Chondrocyte (in vitro differentiated cells): ENCODE measurements at regions not wholly inside any gene's neighbourhood (a gene's known extent, or its start where the extent isn't known, plus 50 kb on each side); places are given as distances from the start of the nearest gene placed in this dataset.

ENCODE experiments used
- DNase-seq: peaks from one replicate; pipeline ENCODE4 v3.0.0; 2021; ENCODE audit warnings: mixed read lengths, low spot score
- H3K27ac Mint-ChIP-seq: one replicate; pipeline ENCODE4 v1.8.0; 2021; ENCODE audit warnings: mild to moderate bottlenecking, moderate library complexity, mixed read lengths; ENCODE audit not compliant: unreplicated experiment
- H3K27me3 Mint-ChIP-seq: 2 replicates; pipeline ENCODE4 v1.8.0; 2021; ENCODE audit warnings: low read depth, mixed read lengths
- H3K36me3 Mint-ChIP-seq: 2 replicates; pipeline ENCODE4 v1.8.0; 2021; ENCODE audit warnings: low read depth, mixed read lengths
- H3K4me1 Mint-ChIP-seq: 2 replicates; pipeline ENCODE4 v1.8.0; 2021; ENCODE audit warnings: low read depth, mild to moderate bottlenecking, mixed read lengths
- H3K4me3 Mint-ChIP-seq: one replicate; pipeline ENCODE4 v1.8.0; 2021; ENCODE audit warnings: mild to moderate bottlenecking, moderate library complexity, mixed read lengths; ENCODE audit not compliant: unreplicated experiment
- H3K9me3 Mint-ChIP-seq: 2 replicates; pipeline ENCODE4 v1.8.0; 2021; ENCODE audit warnings: low read depth, mixed read lengths
- TF ChIP-seq, protein P1 (sequence below): fragments of 200-600 bp; sonication (generic); IDR thresholded peaks from 2 replicates; pipeline ENCODE4 v1.5.0; 2021; ENCODE audit warnings: antibody characterized with exemption, mild to moderate bottlenecking, moderate library complexity

DNA sequence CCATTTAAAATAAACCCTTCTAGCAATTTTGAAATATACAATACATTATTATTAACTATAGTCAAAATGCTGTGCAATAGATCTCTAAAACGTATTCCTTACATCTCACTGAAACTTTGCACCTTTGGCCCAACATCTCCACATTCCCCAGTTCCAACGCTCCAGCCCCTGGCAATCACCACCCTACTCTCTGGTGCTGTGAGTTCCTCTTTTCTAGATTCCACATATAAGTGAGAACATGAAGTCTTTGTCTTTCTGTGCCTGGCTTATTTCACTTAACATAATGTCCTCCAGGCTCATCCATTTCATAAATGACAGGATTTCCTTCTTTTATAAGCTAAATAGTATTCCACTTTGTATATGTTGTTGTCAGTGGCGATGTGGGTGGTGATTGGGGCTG, 194.7 kb upstream of the RTL1 start:
- Mint-ChIP-seq H3K4me1 (peaks cover 46% of the 10 kb centered on the region), H3K4me3 (no peak overlapping the region), H3K27ac (no peak overlapping the region), H3K27me3 (no peaks in the 10 kb centered on the region), H3K9me3 (peaks cover 9% of the 10 kb centered on the region), H3K36me3 (peaks cover 3% of the 10 kb centered on the region)
- TF ChIP-seq, protein P1, sequence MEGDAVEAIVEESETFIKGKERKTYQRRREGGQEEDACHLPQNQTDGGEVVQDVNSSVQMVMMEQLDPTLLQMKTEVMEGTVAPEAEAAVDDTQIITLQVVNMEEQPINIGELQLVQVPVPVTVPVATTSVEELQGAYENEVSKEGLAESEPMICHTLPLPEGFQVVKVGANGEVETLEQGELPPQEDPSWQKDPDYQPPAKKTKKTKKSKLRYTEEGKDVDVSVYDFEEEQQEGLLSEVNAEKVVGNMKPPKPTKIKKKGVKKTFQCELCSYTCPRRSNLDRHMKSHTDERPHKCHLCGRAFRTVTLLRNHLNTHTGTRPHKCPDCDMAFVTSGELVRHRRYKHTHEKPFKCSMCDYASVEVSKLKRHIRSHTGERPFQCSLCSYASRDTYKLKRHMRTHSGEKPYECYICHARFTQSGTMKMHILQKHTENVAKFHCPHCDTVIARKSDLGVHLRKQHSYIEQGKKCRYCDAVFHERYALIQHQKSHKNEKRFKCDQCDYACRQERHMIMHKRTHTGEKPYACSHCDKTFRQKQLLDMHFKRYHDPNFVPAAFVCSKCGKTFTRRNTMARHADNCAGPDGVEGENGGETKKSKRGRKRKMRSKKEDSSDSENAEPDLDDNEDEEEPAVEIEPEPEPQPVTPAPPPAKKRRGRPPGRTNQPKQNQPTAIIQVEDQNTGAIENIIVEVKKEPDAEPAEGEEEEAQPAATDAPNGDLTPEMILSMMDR = no peak
- no peak for DNase-seq

DNA sequence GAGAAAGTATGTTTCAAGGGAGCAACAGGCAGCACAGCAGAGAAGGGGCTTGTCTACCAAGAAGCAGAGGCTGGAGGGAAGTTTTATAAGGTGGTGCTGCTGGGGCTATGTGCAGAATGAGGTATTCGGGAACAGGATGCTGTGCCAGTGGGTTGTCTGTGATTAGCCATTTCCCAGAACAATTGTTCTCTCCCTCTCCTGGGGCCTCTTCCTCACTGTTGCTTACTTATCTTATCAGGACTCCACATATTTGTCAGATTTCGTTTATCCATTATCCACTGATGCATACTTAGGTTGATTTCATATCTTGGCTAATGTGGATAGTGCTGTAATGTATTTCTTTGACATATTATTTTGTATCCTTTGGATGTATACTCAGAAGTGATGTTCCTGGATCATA, 195.1 kb upstream of the RTL1 start:
- Mint-ChIP-seq H3K36me3 (peaks cover 3% of the 10 kb centered on the region), H3K27me3 (no peaks in the 10 kb centered on the region), H3K4me3 (no peak overlapping the region), H3K27ac (peak overlapping the region; percentile 38), H3K4me1 (peaks cover 47% of the 10 kb centered on the region), H3K9me3 (peaks cover 9% of the 10 kb centered on the region)
- TF ChIP-seq, protein P1 = no peak
- DNase-seq = no peak

DNA sequence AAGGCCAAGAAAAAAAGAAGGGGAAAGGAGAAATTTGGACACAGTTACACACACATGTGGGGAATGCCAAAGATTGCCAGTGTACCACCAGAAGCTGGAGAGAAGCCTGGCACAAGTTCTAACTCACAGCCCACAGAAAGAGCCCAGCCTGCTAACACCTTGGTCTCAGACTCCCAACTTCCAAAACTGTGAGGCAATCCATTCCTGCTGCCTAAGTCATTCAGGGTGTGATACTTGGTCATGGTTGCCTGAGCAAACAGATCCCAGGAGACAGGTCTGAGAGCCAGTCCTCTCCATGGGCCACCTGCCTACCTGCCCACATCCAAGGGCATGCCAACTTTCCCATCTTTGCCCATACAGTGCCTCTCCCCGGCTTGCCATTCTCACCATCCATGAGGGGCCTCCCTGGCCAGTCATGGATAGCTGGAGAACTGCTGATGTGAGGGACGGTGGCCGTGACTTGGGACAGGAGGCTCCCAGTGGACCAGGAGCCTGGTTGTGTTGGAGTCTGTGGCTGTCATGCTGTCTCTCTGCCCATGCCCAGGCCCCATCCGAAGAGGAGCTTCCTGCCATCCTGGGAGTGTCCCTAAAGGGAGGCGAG, 198.0 kb upstream of the RTL1 start:
- DNase-seq = peak; percentile 60
- H3K27ac Mint-ChIP-seq = no peak overlapping the region
- peaks cover 15% of the 10 kb centered on the region for H3K9me3 Mint-ChIP-seq
- TF ChIP-seq, protein P1 = no peak
- H3K36me3 Mint-ChIP-seq = peaks cover 3% of the 10 kb centered on the region
- H3K4me1 Mint-ChIP-seq = peaks cover 43% of the 10 kb centered on the region
- H3K4me3 Mint-ChIP-seq = no peak overlapping the region
- no peaks in the 10 kb centered on the region for H3K27me3 Mint-ChIP-seq

DNA sequence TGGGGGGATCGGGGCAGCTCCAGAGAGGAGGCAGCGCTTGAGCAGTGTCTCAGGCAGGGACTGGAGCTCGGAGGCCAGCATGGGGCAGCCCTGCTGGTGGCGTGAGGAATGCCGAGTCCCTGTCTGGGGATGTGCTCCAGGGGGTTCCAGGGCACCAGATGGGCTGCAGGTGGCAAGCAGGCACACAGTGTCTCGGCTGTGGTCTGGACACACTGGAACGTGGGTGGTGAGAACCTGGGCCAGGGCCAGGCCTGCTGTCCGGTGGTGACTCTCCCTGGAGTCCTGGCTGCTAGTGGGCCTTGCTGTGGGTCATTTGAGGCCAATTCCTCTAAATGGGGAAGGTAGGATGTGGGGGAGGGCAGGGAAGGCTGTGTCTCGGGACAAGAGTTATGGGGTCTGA, 199.4 kb upstream of the RTL1 start:
- Mint-ChIP-seq H3K9me3 (peaks cover 24% of the 10 kb centered on the region), H3K27me3 (no peaks in the 10 kb centered on the region), H3K4me3 (no peak overlapping the region), H3K27ac (no peak overlapping the region), H3K36me3 (peaks cover 4% of the 10 kb centered on the region), H3K4me1 (peaks cover 32% of the 10 kb centered on the region)
- TF ChIP-seq, protein P1 = no peak
- peak; percentile 86 for DNase-seq

DNA sequence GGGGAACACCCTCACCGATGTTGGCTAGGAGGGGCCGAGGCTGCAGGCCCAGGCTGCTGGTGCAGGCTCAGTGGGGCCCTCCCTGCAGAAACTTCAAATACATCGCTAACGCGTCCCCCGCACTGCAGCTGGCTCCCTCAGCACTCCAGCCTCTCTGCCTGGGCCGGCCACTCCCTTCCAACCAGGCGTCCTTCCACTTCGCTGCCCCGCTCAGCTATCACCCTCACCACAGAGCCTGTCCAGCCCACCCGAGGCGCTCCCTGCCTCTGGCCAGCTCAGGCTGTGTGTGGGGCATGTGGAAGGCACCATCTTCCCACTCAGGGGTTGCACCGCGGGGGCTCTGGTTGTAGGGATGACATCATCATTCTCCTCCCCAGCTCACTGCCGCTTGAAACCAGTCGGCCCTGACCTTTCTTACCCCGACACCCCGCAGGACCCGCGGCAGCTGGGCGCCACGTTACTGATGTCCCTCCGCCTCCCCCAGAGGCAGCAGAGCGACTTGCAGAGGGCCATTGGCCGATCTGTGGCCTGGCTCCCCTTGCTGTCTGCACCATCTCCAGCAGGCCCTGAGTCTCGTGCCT, 199.9 kb upstream of the RTL1 start:
- peaks cover 22% of the 10 kb centered on the region for H3K9me3 Mint-ChIP-seq
- no peak overlapping the region for H3K4me3 Mint-ChIP-seq
- peak; percentile 82 for DNase-seq
- H3K36me3 Mint-ChIP-seq = peaks cover 4% of the 10 kb centered on the region
- TF ChIP-seq, protein P1 = no peak
- H3K27me3 Mint-ChIP-seq = no peaks in the 10 kb centered on the region
- H3K27ac Mint-ChIP-seq = no peak overlapping the region
- peaks cover 26% of the 10 kb centered on the region for H3K4me1 Mint-ChIP-seq
